CD4-positive, alpha-beta T cell treated with Interleukin-10 for 1 hour (primary cell): ENCODE measurements at regions not wholly inside any gene's neighbourhood (a gene's known extent, or its start where the extent isn't known, plus 50 kb on each side); places are given as distances from the start of the nearest gene placed in this dataset.
"Not testable (repeated sequence)": the region's sequence is repeated elsewhere in the genome, so short reads cannot be mapped to it uniquely, and the experiment has no call there.

Experiments used
- DNase-seq: peaks from one replicate; pipeline ENCODE4 v3.0.0-alpha.2; 2020

DNA sequence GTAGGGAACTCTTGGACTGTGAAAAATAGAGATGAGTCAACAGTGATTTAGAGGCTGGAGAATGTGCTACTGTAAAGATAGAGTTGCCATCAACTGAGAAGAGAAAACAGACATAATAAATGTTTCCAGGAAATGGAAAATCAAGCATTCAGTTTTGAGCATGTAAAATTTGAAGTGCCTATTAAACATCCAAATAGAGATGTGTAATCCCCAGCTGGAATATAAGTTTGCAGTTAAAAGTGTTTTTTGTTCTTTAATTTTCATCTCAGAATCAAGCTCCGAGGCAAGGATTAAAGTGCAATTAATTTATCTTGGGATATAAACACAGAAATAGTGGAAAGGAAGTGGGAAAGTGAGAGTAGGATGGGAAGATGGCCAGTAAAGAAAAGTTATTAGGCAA lies 666.0 kb upstream of the RAG2 start:
- DNase-seq = no peak

DNA sequence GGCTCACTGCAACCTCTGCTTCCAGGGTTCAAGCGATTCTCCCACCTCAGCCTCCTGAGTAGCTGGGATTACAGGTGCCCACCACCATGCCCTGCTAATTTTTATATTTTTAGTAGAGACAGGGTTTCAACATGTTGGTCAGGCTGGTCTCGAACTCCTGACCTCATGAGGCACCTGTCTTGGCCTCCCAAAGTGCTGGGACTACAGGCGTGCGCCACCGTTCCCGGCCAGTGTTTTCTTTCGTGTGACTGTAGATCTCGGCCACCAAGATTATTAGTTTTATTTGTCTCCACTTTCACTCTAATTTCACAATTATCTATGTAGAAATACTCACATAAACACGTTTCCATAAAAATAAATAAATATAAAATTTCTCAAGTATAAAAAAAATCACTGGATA lies 665.4 kb upstream of the RAG2 start:
- DNase-seq = not testable (repeated sequence)

DNA sequence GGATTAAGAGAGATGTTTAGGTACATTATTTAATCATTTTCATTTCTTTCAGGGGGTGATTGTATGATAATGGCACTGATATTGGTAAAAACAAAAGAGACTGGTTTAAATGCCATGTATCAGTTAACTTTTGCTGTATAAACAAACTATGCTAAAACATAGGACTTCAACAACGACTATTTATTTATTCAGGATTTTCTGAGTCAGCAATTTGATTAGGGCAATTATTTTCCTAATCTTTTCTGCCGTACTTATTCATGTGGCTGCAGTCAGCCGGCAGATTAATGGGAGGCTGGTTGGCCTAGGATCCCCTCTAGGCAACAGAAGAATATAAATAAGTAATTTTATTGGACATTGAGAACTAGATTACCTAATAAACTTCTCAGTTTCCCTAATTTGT lies 661.7 kb upstream of the RAG2 start:
- no peak for DNase-seq

DNA sequence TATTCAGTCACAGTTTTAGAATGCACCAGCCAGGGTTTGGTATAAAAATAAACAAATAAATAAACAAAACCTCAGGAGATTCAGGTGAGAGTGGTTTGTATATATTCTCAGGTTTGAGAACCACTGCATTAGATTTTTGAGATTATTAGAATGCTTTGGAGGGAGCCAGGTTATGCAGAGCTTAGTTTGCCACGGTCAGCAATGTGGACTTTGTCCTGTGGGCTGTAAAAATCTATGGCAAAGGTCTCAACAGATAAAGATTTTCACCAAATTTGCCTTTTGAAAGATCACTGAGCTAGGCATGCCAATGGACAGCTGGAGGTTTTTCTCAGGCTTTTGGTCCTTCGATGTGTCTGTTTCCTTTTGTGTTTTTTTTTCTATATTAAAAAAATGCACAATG lies 650.1 kb upstream of the RAG2 start:
- DNase-seq = no peak

DNA sequence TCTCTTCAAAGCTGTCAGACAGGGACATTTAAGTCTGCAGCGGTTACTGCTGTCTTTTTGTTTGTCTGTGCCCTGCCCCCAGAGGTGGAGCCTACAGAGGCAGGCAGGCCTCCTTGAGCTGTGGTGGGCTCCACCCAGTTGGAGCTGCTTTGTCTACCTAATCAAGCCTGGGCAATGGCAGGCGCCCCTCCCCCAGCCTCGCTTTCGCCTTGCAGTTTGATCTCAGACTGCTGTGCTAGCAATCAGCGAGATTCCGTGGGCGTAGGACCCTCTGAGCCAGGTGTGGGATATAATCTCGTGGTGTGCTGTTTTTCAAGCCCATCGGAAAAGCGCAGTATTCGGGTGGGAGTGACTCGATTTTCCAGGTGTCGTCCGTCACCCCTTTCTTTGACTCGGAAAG lies 648.1 kb upstream of the RAG2 start:
- DNase-seq = not testable (repeated sequence)

DNA sequence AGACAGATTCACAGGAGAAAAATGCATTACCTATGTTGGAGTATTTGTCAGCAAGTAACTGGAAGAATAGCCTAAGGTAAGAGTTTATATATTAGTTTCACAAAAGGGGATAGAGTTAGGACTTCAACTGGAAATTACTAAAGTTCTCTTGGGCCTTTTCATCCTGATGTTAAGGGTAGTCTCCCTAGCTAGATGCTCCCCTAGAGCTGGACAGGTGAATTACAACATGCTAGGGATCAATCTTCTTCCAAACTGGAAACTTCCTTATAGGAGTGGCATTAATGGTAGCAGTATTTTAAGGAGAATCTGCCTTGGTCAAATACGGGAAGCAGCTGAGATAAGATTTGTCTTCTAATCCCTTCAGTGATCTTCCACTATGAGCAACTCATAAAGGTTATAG lies 632.8 kb upstream of the RAG2 start:
- DNase-seq = no peak

DNA sequence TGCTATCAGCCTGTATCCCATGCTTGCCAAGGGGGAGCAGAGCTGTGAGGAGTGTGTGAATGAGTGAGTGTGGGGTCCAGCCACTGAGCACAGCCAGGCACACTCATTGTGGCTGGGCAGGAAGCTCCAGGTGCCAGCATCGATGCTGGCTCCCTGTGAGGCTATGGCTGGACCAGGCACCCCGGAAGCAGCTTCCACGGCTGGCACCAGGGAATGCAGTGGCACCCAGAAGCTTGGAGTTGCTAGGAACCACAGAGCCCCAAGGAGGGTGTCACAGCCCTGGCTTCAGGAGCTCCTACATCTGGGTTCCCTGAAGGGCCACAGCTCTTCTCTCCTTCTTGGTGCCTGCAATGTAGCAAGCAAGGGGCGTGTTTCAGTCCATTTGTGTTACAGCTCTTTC lies 625.9 kb upstream of the RAG2 start:
- DNase-seq = no peak

DNA sequence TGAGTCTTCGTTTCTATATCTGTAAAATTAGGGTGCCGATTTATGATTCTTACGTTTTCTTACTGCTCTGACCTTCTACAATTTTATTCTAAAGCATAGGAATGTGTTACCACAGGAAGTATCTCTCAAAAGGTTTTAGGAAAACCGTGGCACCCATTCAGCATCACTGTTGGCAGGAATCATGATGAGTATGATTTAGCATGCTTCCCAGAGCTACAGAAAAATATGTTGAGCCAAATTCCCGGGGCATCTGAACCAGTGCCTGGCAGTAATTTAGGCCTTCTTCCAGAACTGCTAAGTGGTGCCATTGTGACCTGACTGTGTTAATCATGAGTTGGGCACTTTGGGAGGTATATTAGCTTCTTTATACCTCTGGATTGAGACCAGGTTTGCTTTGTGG lies 605.0 kb upstream of the RAG2 start:
- DNase-seq = no peak

DNA sequence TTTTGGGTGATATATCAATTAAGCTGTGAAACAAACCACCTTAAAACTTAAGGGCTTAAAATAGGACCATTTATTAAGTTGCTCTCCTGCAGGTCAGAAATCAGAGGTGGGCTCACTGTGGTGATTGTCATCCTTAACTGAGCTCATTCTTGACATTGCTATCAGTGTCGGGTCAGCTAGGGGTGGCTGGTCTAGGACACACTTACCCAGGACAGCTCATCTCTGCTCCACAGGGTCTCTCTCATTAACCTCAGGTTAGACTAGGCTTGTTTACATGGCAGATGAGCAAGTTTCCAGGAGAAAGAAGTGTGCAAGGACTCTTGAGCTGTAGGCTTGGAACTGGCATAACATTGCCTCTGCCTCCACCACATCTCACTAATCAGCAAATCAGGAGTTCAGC lies 601.0 kb upstream of the RAG2 start:
- no peak for DNase-seq

DNA sequence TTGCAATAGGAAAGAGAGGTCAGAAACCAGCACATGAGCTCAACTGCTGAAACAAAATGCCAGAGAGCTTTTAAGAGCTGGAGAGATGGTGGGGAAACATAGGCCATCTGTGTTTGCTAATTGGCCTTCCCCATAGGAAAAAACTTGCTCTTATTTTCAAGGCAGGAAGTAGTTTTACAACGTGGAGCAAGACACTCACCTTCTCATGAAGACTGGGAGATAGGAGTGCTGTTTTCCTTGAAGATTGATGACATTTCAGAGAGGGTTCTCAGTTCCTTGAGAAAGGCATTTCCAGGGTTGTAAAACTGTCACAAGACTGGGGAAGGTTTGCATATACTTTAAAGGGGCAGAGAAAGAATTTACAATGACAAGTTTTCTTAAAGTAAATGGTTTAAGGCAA lies 586.3 kb upstream of the RAG2 start:
- no peak for DNase-seq

DNA sequence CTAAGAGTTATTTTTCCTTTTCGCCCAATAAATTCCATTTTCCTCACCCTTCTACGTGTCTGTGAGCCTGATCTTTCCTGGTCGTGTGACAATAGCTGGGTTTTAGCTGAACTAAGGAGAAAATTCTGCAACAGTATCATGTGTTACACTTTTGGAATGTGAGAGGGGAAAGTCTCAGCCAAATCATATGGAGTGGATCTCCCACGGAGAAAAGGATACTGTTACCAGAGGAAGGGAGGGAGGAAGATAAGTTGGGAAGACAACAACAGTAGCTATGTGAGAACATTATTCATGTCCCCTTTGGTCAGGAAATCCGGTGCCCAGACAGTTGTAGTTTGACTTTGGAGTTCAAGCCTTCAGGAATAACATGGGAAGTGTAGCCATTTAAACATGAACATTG lies 584.0 kb upstream of the RAG2 start:
- DNase-seq = no peak

DNA sequence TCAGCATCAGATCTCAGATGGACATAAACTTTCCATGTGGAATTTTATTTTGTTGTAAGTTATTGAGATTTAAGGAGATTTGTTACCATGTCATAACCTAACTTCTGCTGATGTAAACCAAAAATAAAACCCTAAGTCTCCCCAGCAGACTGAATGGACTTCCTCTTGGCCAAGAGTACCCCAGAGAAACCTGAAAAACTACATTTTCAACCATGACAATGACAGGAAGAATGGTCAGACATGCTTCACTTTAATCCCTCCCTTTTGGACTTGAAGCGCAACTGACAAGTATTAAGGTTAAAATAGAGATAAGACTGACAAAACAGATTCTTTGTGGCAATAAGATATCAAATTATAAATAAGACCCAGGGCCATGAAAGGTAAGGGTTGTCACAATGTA lies 579.7 kb upstream of the RAG2 start:
- no peak for DNase-seq

DNA sequence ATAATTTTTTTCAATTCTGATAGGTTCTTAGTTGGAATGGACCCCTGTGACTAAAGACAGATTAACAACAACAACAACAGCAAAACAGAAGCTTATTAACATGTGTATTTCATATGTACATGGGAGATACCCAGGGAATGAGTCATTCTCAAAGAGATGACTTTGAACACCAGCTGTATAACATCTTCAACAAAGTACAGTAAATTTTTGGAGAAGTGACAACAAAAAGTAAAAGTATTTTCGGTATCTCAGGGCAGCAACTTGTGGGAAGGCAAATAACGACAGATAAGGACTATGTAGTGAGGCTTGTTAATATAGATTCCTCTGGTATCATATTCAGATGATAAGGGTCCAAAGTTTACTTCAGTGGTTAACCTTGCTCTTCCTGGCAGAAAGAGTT lies 573.4 kb upstream of the RAG2 start:
- DNase-seq = no peak

DNA sequence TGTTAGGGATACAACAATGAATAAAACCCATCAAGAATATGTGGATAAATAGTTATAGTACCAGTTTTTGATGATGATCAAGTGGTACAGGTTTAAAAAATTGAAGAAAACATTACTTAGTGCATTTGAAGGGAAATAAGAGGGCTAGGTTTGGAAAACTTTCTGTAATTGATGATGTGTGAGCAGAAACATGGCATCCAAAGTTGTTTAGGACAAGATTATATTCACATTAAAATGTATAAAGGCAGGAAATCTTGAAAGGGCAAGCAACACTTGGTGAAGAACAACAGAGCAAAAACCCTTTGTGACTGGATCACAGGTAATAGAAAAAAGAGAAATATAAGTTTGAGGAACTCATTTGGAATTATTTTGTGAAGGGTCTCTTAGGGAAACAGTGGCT lies 572.3 kb upstream of the RAG2 start:
- DNase-seq = no peak

DNA sequence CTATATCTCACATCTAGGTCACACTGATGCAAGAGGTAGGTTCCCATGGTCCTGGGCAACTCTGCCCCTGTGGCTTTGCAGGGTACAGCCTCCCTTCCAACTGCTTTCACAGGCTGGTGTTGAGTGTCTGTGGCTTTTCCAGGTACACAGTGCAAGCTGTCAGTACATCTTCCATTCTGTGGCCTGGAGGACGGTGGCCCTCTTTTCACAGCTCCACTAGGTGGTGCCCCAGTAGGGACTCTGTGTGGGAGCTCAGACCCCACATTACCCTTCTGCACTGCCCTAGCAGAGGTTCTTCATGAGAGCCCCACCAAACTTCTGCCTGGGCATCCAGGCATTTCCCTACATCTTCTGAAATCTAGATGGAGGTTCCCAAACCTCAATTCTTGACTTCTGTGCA lies 547.4 kb upstream of the RAG2 start:
- not testable (repeated sequence) for DNase-seq

DNA sequence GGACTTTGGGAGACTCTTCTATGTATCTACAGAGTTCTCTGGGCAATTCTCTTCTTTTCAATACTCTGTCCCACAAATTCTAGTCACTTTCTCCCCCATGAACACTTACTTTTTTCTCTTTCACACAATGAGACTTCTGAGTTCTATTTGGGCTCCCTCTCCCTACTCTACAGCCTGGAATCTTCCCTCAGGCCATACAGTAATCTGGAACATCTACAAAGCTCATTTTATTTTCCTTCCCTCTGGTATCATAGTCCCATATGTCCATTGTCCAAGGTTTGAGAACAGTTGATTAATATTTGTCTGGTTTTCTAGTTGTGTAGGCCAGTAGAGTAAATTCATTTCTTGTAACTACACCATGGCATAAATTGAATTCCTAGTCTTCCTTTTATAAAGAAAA lies 544.6 kb upstream of the RAG2 start:
- no peak for DNase-seq

DNA sequence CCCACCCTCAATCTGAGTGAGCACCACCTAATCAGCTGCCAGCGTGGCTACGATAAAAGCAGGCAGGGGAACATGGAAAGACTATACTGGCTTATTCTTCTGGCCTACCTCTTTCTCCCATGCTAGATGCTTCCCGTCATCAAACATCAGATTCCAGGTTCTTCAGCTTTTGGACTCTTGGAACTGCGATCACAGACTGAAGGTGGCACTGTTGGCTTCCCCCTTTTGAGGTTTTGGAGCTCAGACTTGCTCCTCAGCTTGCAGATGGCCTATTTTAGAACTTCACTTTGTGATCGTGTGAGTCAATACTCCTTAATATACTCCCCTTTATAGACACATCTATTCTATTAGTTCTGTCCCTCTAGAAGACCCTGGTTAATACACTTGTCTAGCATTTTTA lies 543.7 kb upstream of the RAG2 start:
- no peak for DNase-seq

DNA sequence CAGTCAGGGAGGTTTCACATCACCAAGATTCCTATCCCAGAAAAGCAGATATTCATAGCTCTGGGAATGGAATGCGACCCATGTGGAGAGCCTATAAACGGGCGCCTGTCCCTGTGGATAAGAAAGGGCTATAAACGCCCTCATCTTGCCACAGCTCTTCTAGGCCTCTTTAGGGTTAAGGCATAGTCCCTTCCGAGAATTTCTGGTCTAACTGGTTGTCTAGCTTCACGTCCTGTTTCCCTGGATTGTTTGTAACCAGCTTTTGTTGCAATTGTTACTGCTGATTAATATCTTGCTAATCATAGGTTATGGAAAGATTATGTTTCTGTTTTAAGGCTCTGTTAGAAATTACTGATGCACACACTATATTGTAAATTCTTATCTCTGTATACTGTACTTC lies 537.6 kb upstream of the RAG2 start:
- not testable (repeated sequence) for DNase-seq

DNA sequence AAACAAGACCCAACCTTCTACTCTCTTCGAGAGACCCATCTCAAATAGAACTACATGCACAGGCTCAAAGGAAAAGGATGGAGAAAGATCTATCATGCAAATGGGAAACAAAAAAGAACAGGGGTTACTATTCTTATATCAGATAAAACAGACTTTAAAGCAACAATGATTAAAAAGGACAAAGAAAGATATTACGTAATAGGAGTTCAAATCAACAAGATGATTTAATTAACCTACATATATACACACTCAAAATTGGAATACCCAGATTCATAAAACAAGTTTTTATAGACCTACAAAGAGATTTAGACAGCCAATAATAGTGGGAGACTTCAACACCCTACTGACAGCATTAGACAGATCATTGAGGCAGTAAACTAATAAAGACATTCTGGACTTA lies 536.6 kb upstream of the RAG2 start:
- no peak for DNase-seq

DNA sequence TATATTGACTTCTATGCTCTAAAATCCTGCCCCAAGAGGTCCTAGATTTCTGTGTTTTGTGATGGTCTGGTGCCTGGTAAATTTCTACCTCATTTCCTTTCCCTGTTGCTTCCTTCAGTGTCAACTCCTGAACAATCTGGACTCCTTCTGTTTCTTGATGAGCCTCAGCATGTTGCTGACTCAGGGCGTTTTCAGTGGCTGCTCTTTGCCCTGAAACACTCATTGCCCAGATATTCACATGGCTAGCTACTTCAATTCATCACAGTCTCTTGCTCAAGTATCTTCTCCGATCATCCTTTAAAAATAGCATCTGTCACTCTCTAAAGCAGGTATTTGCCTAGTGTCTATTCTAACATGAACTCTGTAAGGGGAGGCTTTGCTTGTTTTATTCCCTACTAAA lies 526.3 kb upstream of the RAG2 start:
- DNase-seq = no peak

DNA sequence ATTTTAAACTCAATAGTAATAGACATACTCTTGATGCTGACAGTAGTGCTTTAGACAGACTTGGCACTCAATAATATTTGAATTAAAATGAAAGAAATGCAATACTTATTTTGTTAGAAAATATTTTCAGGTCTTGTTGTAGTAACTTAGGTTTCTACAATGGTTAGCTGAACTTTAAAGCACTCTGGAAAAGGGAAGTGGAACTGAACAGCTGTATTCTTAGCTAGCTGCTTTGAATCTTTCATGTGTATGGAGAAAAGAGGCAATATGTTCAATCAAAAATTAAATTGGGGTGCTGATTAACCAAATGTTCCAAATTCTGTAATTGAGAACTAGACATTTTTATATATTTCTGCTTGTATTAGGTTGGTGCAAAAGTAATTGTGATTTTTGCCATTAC lies 517.9 kb upstream of the RAG2 start:
- no peak for DNase-seq

DNA sequence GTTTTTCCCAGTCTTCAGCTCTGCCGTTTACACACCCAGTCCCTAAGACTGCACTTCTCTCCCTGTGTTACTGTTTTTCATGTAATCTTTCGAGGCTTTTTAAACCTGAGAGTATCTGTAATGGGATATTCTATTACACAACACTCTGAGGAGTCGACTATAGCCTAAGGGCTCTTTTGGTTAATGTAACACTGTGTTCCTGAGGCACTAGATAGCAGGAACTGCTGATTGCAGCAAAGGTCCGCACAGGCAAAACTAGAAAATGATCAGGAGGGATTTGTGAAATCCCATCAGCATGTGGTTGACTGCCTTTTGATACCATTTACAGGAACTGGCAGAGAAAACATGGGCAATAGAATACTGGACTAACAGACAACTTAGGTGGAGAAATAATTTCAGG lies 512.3 kb upstream of the RAG2 start:
- no peak for DNase-seq

DNA sequence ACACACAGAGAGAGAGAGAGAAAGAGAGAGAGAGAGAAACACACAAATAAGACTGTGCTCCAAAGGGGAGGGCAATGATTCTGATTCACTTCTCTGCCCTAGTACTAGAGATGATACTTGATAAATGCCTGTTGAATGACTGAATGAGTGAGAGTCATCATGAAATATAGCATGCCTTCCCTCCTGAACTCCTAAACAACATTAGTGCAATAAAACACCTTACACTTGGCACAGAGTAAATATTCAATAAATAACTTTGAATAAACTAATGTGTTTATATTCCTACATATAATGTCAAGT lies 511.2 kb upstream of the RAG2 start:
- DNase-seq = no peak

DNA sequence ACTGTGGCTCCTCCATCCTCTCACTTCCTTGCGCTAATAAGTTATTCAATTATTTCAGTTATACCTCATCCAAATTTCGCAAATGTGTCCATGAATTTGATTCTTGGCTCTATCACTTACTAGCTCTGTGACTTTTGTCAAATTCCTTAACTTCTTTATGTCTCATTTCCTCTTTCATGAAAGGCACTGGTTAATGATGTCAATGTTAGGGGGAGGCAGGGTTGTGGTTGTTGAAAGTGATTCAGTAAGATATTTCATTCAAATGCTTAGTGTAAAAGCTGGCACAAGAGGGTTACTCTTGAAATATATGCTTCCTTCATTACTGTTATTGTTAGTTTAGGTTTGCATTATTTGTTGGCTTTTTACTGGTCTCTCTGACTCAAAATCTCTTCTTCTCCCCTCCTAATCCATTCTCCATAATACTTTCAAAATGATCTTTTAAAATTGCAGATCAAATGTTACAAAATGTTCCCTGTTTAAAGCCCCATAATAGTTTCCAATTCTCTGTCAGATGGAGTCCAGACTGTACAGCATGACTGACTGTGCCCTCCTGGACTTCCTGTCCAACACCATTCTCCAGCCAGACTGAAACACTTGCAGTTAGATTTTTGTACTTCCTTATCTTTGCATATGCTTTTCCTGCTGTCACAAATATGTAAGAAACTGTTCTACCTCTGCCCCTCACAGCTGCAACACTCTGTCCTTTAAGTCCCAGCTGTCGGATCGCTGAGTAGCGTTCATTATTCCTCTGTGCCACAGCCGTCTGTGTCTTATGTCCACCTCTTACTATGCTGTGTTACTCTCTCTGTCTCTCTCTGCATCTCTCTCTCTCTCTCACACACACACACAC lies 510.6 kb upstream of the RAG2 start:
- DNase-seq = no peak

DNA sequence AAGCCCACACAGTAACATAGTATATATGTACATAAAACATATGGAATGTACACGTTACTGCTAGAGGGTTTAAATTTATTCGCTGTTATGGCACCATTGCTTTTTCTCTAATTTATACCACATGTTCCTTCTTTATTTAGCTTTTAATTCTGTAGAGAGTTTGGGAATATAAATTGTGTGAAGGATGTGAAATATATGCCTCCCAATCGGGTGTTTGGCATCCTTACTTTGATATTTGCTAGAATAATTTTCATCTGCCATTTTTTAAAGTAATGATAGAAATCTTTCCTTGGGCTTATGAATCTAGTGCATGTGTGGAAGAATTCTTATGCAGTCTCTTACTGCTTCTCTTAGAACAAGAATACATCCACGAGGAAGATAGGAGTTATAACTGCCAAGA lies 509.8 kb upstream of the RAG2 start:
- no peak for DNase-seq

DNA sequence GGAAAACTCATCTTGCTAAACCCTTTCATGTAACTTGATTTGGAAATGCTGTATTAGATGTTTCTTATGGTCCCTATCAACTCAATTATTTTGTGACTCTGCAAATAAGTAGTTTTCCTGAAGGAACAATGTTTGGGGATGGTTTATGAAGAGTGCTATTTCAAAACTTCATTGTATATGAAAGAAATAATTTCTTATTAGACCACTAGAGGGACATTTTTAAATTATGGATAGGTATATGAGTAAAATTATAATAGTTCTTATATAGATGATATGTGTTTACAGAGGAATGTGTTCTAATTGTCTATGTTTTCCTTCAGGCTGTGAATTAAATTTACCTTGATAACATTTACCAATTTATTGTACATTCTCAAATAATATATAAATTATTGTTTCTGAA lies 509.4 kb upstream of the RAG2 start:
- DNase-seq = no peak
